Peyer's patch (tissue), 4 donors: ENCODE measurements at regions not wholly inside any gene's neighbourhood (a gene's known extent, or its start where the extent isn't known, plus 50 kb on each side); places are given as distances from the start of the nearest gene placed in this dataset.

Source experiments
- POLR2A ChIP-seq, 2 donors: fragments of 450-650 bp; IDR thresholded peaks; one replicate each; pipeline ENCODE4 v1.5.1; 2017; ENCODE audit warnings: antibody characterized with exemption in 2 of 2, mild to moderate bottlenecking in 2 of 2, moderate library complexity in 2 of 2
- TF ChIP-seq, protein P1 (sequence below), 6 experiments: fragments of 450-650 bp in 4 of 6; fragments of 200-600 bp in 2 of 6; sonication (generic) in 1 of 6; IDR thresholded peaks; one replicate each; pipeline ENCODE4 v1.5.1; 2017 to 2019; ENCODE audit warnings: antibody characterized with exemption in 6 of 6, mild to moderate bottlenecking in 3 of 6, moderate library complexity in 1 of 6

- TF ChIP-seq, protein P1, sequence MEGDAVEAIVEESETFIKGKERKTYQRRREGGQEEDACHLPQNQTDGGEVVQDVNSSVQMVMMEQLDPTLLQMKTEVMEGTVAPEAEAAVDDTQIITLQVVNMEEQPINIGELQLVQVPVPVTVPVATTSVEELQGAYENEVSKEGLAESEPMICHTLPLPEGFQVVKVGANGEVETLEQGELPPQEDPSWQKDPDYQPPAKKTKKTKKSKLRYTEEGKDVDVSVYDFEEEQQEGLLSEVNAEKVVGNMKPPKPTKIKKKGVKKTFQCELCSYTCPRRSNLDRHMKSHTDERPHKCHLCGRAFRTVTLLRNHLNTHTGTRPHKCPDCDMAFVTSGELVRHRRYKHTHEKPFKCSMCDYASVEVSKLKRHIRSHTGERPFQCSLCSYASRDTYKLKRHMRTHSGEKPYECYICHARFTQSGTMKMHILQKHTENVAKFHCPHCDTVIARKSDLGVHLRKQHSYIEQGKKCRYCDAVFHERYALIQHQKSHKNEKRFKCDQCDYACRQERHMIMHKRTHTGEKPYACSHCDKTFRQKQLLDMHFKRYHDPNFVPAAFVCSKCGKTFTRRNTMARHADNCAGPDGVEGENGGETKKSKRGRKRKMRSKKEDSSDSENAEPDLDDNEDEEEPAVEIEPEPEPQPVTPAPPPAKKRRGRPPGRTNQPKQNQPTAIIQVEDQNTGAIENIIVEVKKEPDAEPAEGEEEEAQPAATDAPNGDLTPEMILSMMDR (IDR thresholded peaks at IDR 0.05) = no peak
- TF ChIP-seq POLR2A (IDR thresholded peaks at IDR 0.05) = no peak
Measured at GRCh38 chrY:7730071-7730470, 818.5 kb upstream of the AMELY start.
